ENCODE measurements at regions not wholly inside any gene's neighbourhood (a gene's known extent, or its start where the extent isn't known, plus 50 kb on each side); places are given as distances from the start of the nearest gene placed in this dataset.
"Not testable (repeated sequence)": the region's sequence is repeated elsewhere in the genome, so short reads cannot be mapped to it uniquely, and the experiment has no call there.

DNA sequence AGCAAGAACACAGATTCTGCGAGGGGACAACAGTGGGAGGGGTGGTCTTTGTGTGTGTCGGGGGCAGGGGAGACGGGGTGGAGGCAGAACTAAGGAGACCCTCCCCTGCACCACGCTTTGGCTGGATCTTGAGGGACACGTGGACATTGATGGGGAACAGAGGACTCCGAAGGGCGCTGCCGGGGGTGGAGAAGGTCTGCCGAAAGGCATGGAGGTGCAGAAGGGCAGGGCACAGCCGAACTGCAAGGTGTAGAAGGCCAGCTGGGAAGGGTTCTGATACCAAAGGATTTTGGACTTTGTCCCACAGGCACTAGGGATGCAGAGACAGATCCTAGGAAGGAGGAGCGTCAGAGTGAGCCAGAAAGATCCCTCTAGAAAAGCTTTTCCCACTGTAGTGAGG, 107.7 kb upstream of the SYT13 start:
- Histone ChIP-seq H3K9ac (ENCODE audit: insufficient read length, low read depth) (no peak overlapping the region), H3K4me1 (ENCODE audit: insufficient read depth, insufficient read length) (peaks cover 7% of the 10 kb centered on the region), H3K4me3 (ENCODE audit: insufficient read length, low read depth) (no peak overlapping the region), H3K27me3 (ENCODE audit: insufficient read depth, insufficient read length) (peaks cover 4% of the 10 kb centered on the region), H3K36me3 (ENCODE audit: insufficient read depth, insufficient read length, low read length) (no peaks in the 10 kb centered on the region), H3K9me3 (ENCODE audit: insufficient read depth, low read length) (no peaks in the 10 kb centered on the region)
- TF ChIP-seq YY1 (IDR thresholded peaks at IDR 0.05; ENCODE audit: insufficient read depth, insufficient read length) (no peak), SUZ12 (IDR thresholded peaks at IDR 0.05; ENCODE audit: extremely low read depth, insufficient read depth, insufficient read length) (no peak), ZNF274 (IDR thresholded peaks at IDR 0.05; ENCODE audit: low read depth, low read length) (no peak)
- DNase-seq (ENCODE audit: low read depth, low spot score), result no peak

DNA sequence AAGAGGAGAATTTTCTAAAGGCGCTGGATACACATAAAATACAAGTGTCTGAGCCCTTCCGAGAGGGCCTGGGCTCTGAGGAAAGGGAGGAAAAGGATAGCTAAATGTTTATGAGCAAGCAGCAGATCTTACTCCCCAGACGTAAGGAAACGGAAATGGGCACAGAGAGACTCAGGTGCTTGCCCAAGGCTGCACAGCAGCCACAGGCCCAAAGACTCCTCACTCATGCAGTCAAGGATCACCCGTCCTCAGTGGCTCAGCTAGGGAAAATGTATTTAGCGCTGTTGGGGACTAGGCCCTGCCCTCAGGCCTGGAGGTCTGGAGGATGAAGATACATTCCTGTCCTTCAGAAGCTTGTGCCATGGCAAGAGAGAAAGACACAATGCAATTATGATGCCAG, 107.2 kb upstream of the SYT13 start:
- Histone ChIP-seq H3K27me3 (ENCODE audit: insufficient read depth, insufficient read length) (peaks cover 4% of the 10 kb centered on the region), H3K4me1 (ENCODE audit: insufficient read depth, insufficient read length) (peaks cover 7% of the 10 kb centered on the region), H3K36me3 (ENCODE audit: insufficient read depth, insufficient read length, low read length) (no peaks in the 10 kb centered on the region), H3K4me3 (ENCODE audit: insufficient read length, low read depth) (no peak overlapping the region), H3K9ac (ENCODE audit: insufficient read length, low read depth) (no peak overlapping the region), H3K9me3 (ENCODE audit: insufficient read depth, low read length) (no peaks in the 10 kb centered on the region)
- no peak for DNase-seq (ENCODE audit: low read depth, low spot score)
- no peak for TF ChIP-seq YY1 (IDR thresholded peaks at IDR 0.05; ENCODE audit: insufficient read depth, insufficient read length)
- TF ChIP-seq SUZ12 (IDR thresholded peaks at IDR 0.05; ENCODE audit: extremely low read depth, insufficient read depth, insufficient read length), result no peak

DNA sequence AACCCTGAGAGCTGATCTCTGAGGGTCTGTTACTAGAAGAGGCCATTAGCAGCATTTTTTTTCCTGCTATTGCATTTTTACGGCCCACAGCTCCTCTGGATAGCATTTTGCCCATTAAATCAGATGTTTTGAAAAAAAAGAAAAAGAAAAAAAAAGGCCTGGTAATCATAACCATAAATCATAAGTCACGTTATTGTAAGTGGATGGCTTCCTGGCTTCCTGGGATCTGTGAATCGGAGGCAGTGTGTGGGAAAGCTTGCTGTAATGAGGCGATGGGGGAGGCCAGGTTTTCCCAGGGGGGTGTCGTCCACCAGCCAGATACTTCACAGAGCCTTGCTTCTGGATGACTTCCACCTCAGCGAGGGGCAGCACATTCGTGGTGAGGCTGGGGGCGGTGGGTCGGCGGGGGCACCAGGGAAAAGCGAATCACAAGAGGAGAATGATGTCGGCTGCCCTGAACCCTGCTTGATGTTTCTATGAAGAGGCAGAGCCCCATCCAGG, 106.5 kb upstream of the SYT13 start:
- TF ChIP-seq ZNF274 (IDR thresholded peaks at IDR 0.05; ENCODE audit: low read depth, low read length) (no peak), SUZ12 (IDR thresholded peaks at IDR 0.05; ENCODE audit: extremely low read depth, insufficient read depth, insufficient read length) (no peak), YY1 (IDR thresholded peaks at IDR 0.05; ENCODE audit: insufficient read depth, insufficient read length) (no peak)
- no peaks in the 10 kb centered on the region; the same call in 1 of the 2 replicates for H3K9me3 ChIP-seq (ENCODE audit: insufficient read depth, low read length)
- no peak for DNase-seq (ENCODE audit: low read depth, low spot score)
- H3K36me3 ChIP-seq (ENCODE audit: insufficient read depth, insufficient read length, low read length), result no peaks in the 10 kb centered on the region
- no peak overlapping the region for H3K4me3 ChIP-seq (ENCODE audit: insufficient read length, low read depth)
- H3K27me3 ChIP-seq (ENCODE audit: insufficient read depth, insufficient read length), result peaks cover 4% of the 10 kb centered on the region
- H3K9ac ChIP-seq (ENCODE audit: insufficient read length, low read depth), result no peak overlapping the region
- peaks cover 7% of the 10 kb centered on the region for H3K4me1 ChIP-seq (ENCODE audit: insufficient read depth, insufficient read length)

DNA sequence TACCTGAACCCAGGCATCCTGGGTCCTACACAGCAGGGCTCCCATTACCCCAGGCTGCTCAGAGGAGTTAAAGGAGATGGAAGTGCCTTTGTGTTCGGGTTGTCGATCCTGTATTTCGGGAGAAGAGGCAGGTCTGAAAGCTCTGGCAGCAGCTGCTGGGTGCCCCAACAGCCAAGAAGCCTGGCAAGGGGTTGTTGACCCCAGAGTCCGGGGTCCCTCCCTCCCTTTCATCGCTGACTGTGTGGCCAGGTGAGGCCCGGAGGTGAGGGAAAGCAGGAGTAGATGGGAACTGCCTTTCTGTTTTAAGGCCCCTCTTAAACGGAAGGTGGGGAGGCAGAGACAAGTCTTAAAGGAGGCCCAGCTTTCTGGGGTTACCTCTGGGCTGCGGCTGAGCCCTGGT, 106.0 kb upstream of the SYT13 start:
- DNase-seq (ENCODE audit: low read depth, low spot score), result no peak
- H3K4me3 ChIP-seq (ENCODE audit: insufficient read length, low read depth), result no peak overlapping the region
- peaks cover 4% of the 10 kb centered on the region for H3K27me3 ChIP-seq (ENCODE audit: insufficient read depth, insufficient read length)
- no peak overlapping the region for H3K9ac ChIP-seq (ENCODE audit: insufficient read length, low read depth)
- H3K9me3 ChIP-seq (ENCODE audit: insufficient read depth, low read length), result no peaks in the 10 kb centered on the region; the same call in 1 of the 2 replicates
- no peaks in the 10 kb centered on the region for H3K36me3 ChIP-seq (ENCODE audit: insufficient read depth, insufficient read length, low read length)
- TF ChIP-seq YY1 (IDR thresholded peaks at IDR 0.05; ENCODE audit: insufficient read depth, insufficient read length) (no peak), ZNF274 (IDR thresholded peaks at IDR 0.05; ENCODE audit: low read depth, low read length) (no peak), SUZ12 (IDR thresholded peaks at IDR 0.05; ENCODE audit: extremely low read depth, insufficient read depth, insufficient read length) (no peak)
- peaks cover 7% of the 10 kb centered on the region for H3K4me1 ChIP-seq (ENCODE audit: insufficient read depth, insufficient read length)

DNA sequence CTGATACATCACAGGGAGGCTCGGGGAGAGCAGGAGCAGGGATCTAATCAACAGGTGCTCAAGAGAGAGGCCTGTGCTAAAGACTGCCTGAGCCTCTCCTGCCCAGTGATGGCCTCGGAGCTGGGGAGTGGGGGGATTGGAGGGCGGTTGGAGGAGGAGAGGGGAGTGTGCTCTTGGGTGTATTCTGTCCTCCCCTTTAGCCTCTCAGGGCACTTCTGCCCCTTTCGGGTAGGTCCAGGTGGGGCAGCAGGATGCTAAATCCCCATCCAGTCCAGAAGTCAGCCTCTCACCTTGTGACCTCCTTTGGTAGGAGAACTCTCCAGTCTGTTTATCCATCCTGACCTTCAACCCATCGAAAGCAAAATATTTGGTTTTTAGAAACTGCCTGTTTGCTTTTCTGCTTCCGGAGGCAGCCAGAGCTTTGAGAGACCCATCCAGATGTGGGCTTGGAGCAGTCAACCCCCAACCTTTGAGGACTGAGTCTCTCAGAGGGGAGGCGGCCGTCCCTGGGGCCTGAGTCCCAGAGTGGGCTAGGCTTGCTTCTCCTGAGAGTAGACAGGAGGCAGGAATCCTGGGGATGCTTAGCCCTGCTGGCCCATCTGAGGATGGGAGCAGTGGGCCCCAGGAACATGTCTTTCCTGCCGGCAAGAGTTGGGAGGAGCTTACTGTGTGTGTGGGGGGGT, 105.2 kb upstream of the SYT13 start:
- TF ChIP-seq YY1 (IDR thresholded peaks at IDR 0.05; ENCODE audit: insufficient read depth, insufficient read length) (no peak), ZNF274 (IDR thresholded peaks at IDR 0.05; ENCODE audit: low read depth, low read length) (no peak), SUZ12 (IDR thresholded peaks at IDR 0.05; ENCODE audit: extremely low read depth, insufficient read depth, insufficient read length) (no peak)
- DNase-seq (ENCODE audit: low read depth, low spot score), result no peak
- Histone ChIP-seq H3K9me3 (ENCODE audit: insufficient read depth, low read length) (no peaks in the 10 kb centered on the region; the same call in 1 of the 2 replicates), H3K27me3 (ENCODE audit: insufficient read depth, insufficient read length) (peaks cover 4% of the 10 kb centered on the region), H3K4me3 (ENCODE audit: insufficient read length, low read depth) (no peak overlapping the region), H3K36me3 (ENCODE audit: insufficient read depth, insufficient read length, low read length) (no peaks in the 10 kb centered on the region), H3K4me1 (ENCODE audit: insufficient read depth, insufficient read length) (peaks cover 7% of the 10 kb centered on the region), H3K9ac (ENCODE audit: insufficient read length, low read depth) (no peak overlapping the region)

DNA sequence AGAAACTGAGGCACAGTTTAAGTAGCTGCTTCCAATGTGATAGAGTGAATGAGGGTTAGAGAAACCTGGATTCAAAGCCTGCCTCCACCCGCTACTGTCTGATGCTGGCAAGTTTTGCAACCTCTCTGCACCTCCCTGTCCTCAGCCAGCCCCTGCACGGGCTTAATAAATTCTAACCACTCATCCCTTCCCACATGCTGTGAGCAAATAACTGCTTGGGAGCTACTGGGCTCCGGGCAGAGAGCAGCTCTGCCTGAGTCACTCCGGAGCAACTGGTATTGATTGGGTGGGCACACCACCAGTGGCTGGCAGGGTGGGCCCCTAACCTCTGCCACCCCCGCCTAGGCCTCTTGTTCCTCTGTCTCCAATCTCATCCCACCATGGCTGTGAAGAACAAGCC, 104.3 kb upstream of the SYT13 start:
- peaks cover 4% of the 10 kb centered on the region for H3K27me3 ChIP-seq (ENCODE audit: insufficient read depth, insufficient read length)
- no peaks in the 10 kb centered on the region for H3K36me3 ChIP-seq (ENCODE audit: insufficient read depth, insufficient read length, low read length)
- no peaks in the 10 kb centered on the region; the same call in 1 of the 2 replicates for H3K9me3 ChIP-seq (ENCODE audit: insufficient read depth, low read length)
- TF ChIP-seq SUZ12 (IDR thresholded peaks at IDR 0.05; ENCODE audit: extremely low read depth, insufficient read depth, insufficient read length), result no peak
- no peak for TF ChIP-seq ZNF274 (IDR thresholded peaks at IDR 0.05; ENCODE audit: low read depth, low read length)
- no peak for TF ChIP-seq YY1 (IDR thresholded peaks at IDR 0.05; ENCODE audit: insufficient read depth, insufficient read length)
- H3K4me3 ChIP-seq (ENCODE audit: insufficient read length, low read depth), result no peak overlapping the region
- DNase-seq (ENCODE audit: low read depth, low spot score), result no peak
- H3K4me1 ChIP-seq (ENCODE audit: insufficient read depth, insufficient read length), result peaks cover 7% of the 10 kb centered on the region
- H3K9ac ChIP-seq (ENCODE audit: insufficient read length, low read depth), result no peak overlapping the region

DNA sequence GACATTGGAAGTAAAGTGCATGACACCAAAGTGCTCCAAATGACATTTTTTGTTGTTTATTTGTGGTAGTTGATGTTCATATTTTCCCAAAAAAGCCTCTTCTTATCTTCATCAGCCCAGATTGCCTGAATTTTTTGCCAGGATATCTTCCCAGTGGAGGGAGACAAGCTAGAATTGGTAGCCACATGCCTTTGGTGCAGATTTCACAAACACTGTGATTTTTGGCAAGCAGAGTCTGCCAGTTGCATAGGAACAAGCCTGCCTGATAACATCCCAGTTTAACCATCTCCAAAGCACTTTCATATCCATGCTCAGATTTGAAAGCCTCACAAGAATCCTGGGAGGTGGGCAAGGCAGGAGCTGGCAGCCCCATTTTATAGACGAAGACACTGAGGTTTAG, 102.3 kb upstream of the SYT13 start:
- Histone ChIP-seq H3K4me3 (ENCODE audit: insufficient read length, low read depth) (no peak overlapping the region), H3K36me3 (ENCODE audit: insufficient read depth, insufficient read length, low read length) (no peaks in the 10 kb centered on the region), H3K4me1 (ENCODE audit: insufficient read depth, insufficient read length) (peaks cover 7% of the 10 kb centered on the region), H3K27me3 (ENCODE audit: insufficient read depth, insufficient read length) (no peaks in the 10 kb centered on the region), H3K9me3 (ENCODE audit: insufficient read depth, low read length) (no peaks in the 10 kb centered on the region; the same call in 1 of the 2 replicates), H3K9ac (ENCODE audit: insufficient read length, low read depth) (no peak overlapping the region)
- no peak for TF ChIP-seq YY1 (IDR thresholded peaks at IDR 0.05; ENCODE audit: insufficient read depth, insufficient read length)
- TF ChIP-seq ZNF274 (IDR thresholded peaks at IDR 0.05; ENCODE audit: low read depth, low read length), result no peak
- TF ChIP-seq SUZ12 (IDR thresholded peaks at IDR 0.05; ENCODE audit: extremely low read depth, insufficient read depth, insufficient read length), result no peak
- no peak for DNase-seq (ENCODE audit: low read depth, low spot score)

DNA sequence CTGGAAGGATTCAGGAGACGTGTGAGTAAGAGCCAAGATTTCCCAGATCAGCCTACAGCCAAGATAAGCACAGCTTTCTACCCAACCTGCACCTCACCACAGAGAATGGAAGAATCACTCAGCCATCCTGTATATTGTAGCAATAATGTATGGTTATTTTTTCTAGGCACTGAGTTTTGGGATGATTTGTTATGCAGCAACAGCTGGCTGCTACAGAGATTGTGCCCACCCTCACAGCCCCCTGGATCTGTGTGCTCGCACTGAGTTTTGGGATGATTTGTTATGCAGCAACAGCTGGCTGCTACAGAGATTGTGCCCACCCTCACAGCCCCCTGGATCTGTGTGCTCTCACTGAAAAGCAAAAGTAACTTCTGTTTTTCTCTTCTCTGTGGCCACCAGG, 101.7 kb upstream of the SYT13 start:
- not testable (repeated sequence) for H3K36me3 ChIP-seq (ENCODE audit: insufficient read depth, insufficient read length, low read length); H3K9ac ChIP-seq (ENCODE audit: insufficient read length, low read depth); H3K27me3 ChIP-seq (ENCODE audit: insufficient read depth, insufficient read length); DNase-seq (ENCODE audit: low read depth, low spot score); H3K9me3 ChIP-seq (ENCODE audit: insufficient read depth, low read length); H3K4me3 ChIP-seq (ENCODE audit: insufficient read length, low read depth)
- H3K4me1 ChIP-seq (ENCODE audit: insufficient read depth, insufficient read length), result peaks cover 10% of the 10 kb centered on the region

All from NT2/D1 (cell line).